ENCODE measurements at regions not wholly inside any gene's neighbourhood (a gene's known extent, or its start where the extent isn't known, plus 50 kb on each side); places are given as distances from the start of the nearest gene placed in this dataset.

GRCh38 chr5:109630093-109630492 lies 59.6 kb upstream of the MAN2A1 start:
- TF ChIP-seq CTCF (conservative IDR thresholded peaks at IDR 0.05) (no peak), ZFX (IDR thresholded peaks at IDR 0.05) (no peak)
